GM21360 (cell line): ENCODE measurements at regions not wholly inside any gene's neighbourhood (a gene's known extent, or its start where the extent isn't known, plus 50 kb on each side); places are given as distances from the start of the nearest gene placed in this dataset.

Experiments used
- ATAC-seq: cut with Tn5 transposase; IDR thresholded peaks from one replicate; pipeline ENCODE4 v1.9.1; 2021; ENCODE audit warnings: mild to moderate bottlenecking, moderate library complexity; ENCODE audit not compliant: unreplicated experiment

DNA sequence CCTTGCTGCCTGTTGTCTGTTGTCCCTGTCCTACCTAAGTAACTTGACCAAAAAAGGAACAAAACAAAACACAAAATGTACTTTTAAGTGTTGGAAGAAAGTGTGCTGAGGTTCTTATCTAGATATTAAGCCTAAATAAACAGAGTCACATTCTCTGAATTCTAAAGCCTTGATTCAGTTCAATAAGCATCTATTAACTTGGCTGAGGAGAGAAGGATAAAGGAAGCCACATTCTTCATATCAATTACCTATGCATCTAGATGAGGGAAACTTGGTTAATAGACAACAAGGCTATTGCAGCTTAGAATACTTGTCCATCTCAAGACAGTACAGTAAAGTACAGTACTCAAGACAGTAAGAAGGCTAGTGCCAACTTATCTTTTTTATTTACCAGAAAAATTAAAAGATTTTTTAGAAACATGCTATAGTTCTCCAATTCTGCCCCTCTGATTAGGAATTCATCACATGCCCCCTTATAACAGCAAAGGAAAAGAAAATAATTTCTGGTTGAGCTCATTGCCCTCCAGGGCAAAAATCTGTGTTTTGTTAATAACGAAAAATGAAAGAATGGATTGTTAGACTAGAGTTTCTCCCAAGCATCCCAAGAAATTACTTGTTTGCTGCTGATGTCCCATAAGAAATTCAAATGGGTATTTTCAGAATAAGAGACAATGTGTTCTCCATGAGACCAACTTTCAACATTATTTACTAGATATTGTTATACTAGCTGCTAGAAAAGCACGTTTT is 546.5 kb upstream of the SEMA3D start:
- ATAC-seq = no peak

DNA sequence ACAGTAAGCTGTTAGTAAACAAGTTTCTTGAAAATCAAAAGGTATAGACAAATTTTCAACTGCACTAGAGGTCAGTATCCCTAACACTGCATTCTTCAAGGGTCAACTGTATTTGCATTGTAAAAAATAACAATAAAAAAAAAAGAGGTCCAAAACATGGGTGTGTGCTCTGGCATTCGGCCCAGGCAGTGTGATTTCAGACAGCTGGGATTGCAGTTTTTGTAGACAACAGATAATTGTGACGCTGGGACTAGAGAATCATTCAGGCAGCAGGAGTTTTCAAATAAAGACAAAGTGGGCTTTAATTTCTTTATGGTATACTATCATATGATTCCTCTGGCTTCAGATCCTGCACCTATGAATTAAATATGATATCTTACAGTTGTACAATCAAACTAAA is 543.2 kb upstream of the SEMA3D start:
- no peak for ATAC-seq

DNA sequence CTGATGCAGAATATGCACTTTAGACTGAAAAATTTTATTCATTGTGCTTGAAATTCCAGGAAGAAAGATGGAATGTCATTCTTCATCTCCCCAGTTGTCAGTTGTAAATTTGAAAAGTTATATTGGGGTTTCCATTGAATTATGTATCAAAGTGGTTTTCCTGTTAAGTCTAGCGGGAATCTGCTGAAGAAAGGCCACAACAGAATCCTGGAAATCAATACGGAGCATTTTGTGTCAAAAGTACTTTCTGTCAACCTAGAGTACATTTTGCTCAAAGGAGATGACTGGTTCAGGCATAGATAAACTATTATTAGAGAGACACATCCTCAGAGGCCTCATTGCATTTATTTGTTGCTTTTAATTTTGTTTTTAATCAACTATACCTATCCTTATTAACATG is 538.2 kb upstream of the SEMA3D start:
- no peak for ATAC-seq

DNA sequence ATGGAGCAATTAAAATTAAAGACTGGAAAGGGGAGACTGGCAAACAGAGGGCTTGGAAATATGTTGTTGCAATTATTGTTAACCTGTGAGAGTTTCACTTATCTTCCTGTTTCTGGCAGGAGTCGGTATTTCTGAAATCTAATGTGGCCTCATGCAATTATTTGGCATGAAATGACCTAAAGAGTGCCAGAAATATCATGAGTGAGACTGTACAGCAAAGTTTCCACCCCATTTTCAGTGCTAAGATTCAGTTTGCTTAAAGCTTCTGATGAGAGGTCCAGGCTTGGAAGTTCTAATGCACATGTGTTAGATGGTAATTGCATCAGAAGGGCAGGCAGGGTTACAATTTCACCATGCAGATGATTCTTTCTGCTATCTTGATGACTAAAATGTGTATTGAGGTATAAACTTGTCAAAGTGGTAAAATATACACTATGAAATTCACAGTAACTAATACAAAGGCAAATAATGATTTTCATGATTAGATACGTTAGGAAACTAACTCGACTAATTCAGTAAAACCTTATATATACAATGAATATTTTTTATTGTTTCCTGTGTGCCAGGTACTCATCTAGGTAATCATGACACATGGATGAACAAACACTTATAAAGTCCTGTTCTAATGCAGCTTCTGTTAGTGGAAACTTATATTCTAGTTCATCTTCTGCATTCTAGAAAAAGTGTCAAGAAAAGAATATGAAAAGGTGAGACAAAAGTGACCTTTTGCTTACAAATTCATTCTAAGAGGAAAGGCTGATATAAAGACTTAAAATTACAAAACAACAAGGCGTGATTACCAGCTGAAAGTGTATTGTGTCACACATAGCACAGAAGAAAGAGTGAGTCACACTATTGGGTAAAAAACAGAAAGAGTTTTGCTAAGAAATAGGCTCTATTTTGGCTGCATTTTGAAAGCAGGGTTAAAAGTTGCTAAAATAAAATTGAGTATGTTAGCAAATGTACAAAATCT is 533.4 kb upstream of the SEMA3D start:
- no peak for ATAC-seq

DNA sequence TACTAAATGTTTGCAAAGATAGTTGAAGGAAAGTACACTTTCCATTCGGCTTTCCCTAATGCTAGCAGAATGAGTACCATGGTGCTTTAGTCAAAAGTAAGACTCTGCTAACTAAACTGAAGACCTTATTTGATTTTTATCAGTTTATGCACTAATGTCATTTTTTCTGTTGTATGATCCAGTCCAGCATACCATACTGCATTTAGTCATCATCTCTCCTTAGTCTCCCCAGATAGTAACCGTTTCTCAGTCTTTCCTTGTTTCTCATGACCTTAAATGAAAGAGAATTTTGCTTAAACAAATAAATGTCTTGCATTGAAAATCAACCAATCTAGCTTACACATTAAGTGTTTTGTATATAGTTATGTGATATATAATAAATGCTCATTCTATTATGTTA is 529.5 kb upstream of the SEMA3D start:
- no peak for ATAC-seq

DNA sequence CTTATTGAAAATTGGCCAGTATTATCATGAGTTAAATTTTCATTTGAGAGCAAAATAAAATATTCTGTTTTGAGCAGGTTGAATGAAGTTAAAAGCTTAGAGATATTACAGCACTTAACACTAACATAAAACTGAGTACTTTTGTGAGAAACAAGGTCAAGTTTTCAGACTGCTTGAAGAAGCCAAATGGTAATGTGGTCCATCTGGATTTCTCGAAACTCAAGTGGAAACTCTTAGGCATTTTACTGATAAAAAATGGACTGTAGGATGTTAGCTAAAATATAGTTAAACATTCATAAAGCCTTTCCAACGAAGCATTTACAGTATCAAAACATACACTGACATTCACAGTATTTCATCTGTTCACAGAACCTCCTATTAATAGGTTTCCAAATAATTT is 528.1 kb upstream of the SEMA3D start:
- ATAC-seq = no peak

- peak; percentile 51 for ATAC-seq
Observed at GRCh38 chr7:85714043-85714578, 527.3 kb upstream of the SEMA3D start.

DNA sequence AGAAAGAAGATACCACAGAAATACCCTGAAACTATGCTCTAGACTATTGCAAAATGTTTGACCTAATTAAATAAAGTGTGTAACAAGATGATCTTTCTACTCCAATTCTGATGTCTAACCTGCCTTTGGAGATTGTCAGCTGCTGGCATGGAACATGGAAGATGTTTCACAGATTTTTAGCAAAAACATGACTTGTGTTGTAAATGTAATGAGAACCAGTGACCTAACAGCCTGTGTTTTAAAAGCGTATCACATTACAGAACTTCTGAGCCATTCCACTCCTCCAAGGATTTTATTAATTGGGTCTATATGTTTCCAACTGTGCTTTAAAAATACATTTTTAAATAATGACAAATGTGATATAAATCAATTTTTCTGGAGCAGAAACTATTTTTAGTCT is 526.3 kb upstream of the SEMA3D start:
- no peak for ATAC-seq

DNA sequence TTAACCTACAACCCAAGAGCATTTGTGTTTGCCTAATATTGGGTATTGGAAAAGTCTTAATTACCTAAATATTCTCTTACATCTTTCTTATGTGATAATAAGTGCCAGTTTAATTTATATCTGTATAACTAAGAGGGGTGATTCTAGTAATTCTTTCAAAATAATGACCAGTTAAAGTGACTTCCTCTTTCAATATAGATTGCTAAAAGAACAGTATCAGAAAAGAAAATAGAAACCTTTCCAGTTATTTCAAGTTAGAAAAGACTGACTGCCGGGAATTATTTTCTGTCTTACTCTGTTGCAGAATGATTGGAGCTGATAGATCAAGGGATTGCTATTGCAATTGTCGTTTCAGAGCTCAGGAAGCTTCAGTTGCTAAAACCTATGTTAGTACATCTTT is 525.0 kb upstream of the SEMA3D start:
- no peak for ATAC-seq

DNA sequence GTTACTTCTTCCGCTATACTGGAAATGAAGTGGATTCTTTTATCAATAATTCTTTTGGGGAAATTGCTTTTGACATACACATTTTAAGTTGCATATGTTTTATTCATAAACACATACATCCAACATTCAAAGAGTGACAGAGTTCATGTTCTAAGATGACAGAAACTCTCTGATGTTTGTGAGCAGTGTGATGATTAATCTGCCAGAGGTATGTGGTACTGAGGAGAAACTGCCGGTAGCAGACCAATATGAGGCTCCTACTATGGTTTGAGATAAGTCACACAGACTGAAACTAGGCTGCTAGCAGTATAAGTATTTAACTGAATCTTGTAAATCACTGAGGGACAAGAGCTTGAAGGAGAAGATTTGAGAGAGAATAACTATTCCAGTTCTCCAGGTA is 524.1 kb upstream of the SEMA3D start:
- ATAC-seq = no peak

- no peak for ATAC-seq
Observed at GRCh38 chr7:85708221-85708620, 521.4 kb upstream of the SEMA3D start.

DNA sequence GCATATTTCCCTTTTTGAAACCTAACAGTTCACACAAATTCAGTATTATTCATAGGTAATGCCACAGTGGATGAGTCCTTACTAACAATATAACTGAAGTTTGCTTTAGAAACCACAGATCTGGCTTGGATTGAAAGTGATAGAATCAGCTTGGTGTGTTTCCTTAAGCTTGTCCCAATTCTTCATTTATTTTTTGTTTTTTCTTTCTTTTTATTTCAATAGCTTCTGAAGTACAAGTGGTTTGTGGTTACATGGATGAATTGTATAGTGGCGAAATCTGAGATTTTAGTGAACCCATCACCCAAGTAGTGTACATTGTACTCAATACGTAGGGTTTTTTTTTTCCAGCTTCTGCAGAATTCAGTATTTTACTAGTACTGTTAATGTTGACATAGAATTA is 518.2 kb upstream of the SEMA3D start:
- ATAC-seq = no peak

DNA sequence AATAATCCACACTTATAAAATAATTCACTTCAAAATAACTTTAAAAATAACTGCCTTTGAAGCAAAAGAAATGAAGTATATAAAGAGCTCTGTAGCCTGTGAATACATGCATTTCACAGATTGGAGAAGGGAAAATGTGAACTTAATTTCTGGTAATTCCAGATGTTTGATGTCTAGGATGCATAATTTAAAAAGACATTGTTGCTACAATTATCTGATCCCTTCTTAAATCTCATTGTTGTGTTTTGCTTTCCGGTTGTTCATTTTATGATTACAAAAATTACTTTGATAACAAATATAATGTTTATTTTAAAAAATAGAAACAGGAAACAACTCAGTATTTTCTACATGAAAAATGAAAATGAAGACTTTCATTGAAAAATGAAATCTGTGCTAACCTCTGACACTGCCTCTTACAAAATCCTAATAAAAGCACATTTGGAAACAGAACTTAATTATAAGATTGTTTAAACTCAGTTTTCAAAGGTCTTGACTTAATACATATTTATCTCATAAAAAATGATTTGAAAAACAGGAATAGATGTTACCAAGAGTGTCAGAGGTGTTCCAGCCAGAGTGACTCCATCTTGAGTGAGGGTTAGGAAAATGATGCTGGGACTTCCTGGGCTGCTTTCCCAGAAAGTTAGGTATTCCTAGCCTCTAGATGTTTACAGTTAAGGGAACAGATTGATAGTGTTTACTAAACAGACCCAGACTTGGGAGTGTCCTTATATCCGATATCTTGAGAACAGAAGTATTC is 516.6 kb upstream of the SEMA3D start:
- no peak for ATAC-seq

DNA sequence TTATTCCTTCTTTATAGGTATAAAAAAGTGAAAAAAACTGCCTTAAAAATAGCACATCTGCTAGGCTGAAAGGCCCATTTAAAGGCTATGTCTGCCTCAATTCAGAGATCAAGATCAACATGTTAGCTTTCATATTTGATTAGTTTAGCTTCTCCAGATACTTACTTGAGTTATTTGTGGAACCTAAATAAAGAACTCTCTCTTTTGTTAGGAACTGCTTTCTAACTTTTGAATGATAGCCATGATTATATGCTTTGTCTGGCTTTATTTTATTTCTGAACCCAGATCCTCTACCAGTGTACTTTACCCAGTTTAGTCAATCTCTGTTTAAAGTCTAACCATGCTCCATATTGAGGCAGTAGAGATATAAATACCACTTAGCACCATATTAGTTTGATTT is 515.5 kb upstream of the SEMA3D start:
- no peak for ATAC-seq

DNA sequence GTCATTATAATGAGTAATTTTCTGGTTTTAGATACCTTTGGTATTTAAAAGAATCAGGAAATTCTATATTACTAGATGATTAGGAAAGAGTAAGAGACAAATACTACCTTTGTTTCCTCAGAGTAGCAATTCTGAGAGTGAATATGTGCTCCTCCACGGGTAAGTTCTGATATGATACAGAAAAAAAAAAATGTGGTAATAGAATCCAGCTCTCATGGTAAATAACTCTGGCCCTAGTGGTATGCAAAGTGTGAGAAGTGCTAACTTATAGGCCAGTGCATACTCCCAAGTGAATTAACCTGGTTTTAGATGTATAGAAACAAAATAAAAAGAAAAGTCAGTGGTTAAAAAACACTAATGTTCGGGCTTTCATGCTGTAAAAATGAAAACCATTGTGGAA is 512.6 kb upstream of the SEMA3D start:
- no peak for ATAC-seq

- ATAC-seq = no peak
Observed at GRCh38 chr7:85695533-85695932, 508.7 kb upstream of the SEMA3D start.

DNA sequence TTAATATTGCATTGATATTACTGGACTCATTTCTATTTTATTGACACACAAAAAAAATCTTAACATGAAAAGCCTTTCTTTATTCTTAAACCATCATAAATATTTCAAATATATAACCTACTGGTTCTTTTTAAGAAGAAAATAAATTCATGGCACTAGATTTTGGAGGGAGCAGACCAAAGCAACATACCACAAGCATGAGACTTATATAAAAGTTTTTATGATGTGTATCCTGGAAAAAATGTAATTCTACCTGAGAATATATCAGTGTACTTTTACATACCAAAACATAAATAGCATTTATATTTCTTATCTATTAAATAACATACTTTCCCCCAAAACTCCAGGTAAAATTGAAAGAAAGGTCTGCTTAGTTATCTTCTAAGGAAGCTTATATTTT is 508.2 kb upstream of the SEMA3D start:
- ATAC-seq = no peak

DNA sequence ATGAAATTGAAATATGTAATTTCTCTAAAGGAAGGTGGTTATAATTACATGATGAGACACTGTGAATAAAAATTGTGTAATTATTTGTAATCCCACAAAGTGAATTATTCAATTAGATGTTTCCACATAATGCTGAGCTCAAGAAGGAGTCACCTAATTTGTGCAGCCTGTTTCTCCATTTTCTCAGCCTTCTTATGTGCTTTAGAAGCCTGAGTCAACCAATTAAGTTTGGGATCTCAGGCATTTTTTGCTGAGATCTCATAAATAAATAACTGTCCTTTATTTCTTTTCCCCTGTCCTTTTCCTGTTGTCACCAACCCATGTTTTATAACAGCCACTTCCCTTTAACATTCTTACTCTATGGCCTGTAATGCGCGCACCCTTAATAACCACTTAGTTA is 506.5 kb upstream of the SEMA3D start:
- no peak for ATAC-seq

DNA sequence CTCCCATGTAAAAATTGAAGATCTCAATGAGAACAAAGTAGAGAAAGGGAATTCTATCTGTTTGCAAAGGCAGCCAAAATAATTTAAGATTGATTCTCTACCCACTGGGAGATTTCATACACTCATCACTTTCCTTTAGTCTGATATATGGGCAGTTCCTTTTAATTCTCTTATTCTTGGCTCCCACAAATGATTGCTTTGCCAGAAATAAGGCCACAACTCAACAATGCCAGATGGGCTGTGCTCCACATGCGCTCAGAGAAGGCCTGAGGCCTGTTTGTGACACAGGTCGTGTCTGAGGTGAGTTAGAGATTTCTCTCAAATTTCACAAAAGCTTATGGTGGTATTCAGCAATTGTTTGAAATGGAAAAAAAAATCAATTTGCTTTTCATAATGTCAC is 501.9 kb upstream of the SEMA3D start:
- ATAC-seq = no peak

DNA sequence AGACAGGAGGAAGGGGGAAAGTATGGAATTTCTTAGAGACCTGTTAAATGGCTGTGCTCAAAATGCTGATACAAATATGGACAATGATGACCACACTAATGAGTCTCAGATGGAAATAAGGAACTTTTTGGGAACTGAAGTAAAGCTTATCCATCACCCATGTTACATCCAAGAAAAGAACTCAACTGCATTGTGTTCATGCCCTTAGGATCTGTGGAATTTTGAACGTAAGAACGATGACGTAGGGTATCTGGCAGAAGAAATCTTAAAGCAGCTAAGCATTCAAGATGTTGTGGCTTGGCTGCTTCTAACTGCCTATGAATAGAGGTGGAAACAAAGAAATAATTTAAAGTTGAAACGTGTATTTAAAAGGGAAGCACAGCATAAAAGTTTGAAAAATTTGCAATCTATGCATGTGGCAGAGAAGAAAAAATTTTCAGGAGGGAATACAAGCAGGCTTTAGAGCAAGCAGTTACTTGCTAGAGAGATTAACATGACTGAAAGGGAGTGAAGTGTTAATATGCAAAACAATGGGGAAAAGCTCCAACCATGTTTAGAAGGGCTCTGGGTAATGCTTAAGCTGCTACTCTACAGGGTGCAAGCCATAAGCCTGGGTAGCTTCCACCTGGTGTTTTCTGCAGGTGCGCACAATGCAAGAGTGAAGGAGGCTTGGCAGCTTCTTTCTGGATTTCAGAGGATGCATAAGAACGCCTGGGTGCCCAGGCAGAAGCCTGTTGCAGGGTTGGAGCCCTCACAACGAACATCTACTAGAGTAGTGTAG is 499.7 kb upstream of the SEMA3D start:
- no peak for ATAC-seq
